Breast epithelium (tissue), 3 donors: ENCODE measurements at regions not wholly inside any gene's neighbourhood (a gene's known extent, or its start where the extent isn't known, plus 50 kb on each side); places are given as distances from the start of the nearest gene placed in this dataset.

Experiments
- CTCF ChIP-seq, 3 donors: fragments of 450-650 bp; IDR thresholded peaks; one replicate each; pipeline ENCODE4 v1.5.1; 2016 to 2017; ENCODE audit warnings: antibody characterized with exemption in 3 of 3, mild to moderate bottlenecking in 3 of 3, moderate library complexity in 3 of 3
- POLR2AphosphoS5 ChIP-seq, 3 donors: sonication (generic); formaldehyde crosslinking; IDR thresholded peaks; one replicate each; pipeline ENCODE4 v1.6.1; 2017; ENCODE audit warnings: antibody characterized with exemption in 3 of 3

DNA sequence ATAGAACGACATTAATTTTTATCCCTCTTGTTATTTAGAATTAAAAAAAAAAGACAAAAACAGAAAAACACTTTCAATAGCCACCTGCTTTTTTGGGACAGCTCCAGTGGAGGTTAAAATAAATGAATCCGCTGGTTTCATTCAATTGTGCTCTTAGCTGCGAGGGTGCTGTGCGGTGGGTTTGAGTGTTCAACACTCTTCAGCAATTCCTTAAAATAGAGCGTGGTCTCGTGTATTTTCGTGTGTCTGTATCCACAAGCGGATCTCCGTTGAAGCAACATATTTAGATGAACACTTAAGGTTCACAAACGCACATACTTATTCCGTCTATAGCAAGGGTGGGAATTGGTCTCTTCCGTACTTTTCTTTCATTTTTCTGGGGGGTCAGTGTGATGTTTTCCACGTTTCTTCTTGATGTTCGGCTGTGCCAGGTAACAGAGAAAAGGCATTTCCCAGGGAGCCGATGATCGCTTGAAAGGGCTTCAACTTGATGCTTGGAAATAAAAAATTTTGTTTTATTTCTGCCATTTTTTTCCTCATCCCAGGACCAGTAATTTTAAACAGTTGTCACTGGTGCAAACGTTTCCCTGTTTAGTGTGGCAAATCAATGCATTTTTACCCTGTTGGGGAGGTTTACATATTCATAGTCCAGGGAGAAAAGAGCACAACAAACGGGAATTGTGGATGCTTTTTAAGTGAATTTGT, 297.9 kb downstream of the IRF8 start:
- no peak for TF ChIP-seq POLR2AphosphoS5 (IDR thresholded peaks at IDR 0.05)
- TF ChIP-seq CTCF (IDR thresholded peaks at IDR 0.05), result no peak
